ENCODE measurements at regions not wholly inside any gene's neighbourhood (a gene's known extent, or its start where the extent isn't known, plus 50 kb on each side); places are given as distances from the start of the nearest gene placed in this dataset.

- no peaks in the 10 kb centered on the region for H3K9me3 ChIP-seq
- H3K36me3 ChIP-seq = no peaks in the 10 kb centered on the region
- no peaks in the 10 kb centered on the region for H3K27me3 ChIP-seq
- intact Hi-C loops (cut with DNase I) = no loop called here
- H3K4me3 ChIP-seq = no peak overlapping the region
- 46% methylated on average over 7 of the region's 7 CpGs for WGBS (ENCODE audit: insufficient coverage, low coverage, low lambda C conversion rate, missing lambda C conversion rate)
- ATAC-seq (no peak), DNase-seq (no peak)
- TF ChIP-seq, protein P1, sequence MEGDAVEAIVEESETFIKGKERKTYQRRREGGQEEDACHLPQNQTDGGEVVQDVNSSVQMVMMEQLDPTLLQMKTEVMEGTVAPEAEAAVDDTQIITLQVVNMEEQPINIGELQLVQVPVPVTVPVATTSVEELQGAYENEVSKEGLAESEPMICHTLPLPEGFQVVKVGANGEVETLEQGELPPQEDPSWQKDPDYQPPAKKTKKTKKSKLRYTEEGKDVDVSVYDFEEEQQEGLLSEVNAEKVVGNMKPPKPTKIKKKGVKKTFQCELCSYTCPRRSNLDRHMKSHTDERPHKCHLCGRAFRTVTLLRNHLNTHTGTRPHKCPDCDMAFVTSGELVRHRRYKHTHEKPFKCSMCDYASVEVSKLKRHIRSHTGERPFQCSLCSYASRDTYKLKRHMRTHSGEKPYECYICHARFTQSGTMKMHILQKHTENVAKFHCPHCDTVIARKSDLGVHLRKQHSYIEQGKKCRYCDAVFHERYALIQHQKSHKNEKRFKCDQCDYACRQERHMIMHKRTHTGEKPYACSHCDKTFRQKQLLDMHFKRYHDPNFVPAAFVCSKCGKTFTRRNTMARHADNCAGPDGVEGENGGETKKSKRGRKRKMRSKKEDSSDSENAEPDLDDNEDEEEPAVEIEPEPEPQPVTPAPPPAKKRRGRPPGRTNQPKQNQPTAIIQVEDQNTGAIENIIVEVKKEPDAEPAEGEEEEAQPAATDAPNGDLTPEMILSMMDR (IDR thresholded peaks at IDR 0.05) = no peak
- no peak for TF ChIP-seq POLR2A (IDR thresholded peaks at IDR 0.05)
- H3K4me1 ChIP-seq = no peaks in the 10 kb centered on the region
- H3K27ac ChIP-seq = no peak overlapping the region
Observed at GRCh38 chr2:173432049-173432754, 77.5 kb downstream of the CDCA7 start.

- H3K9me3 ChIP-seq = no peaks in the 10 kb centered on the region
- 72% methylated on average over 5 of the region's 5 CpGs for WGBS (ENCODE audit: insufficient coverage, low coverage, low lambda C conversion rate, missing lambda C conversion rate)
- no peak for ATAC-seq
- intact Hi-C loops (cut with DNase I) = no loop called here
- no peak for TF ChIP-seq POLR2A (IDR thresholded peaks at IDR 0.05)
- TF ChIP-seq, protein P1 (IDR thresholded peaks at IDR 0.05) = no peak
- H3K27ac ChIP-seq = no peak overlapping the region
- no peak overlapping the region for H3K4me3 ChIP-seq
- H3K4me1 ChIP-seq = no peaks in the 10 kb centered on the region
- H3K36me3 ChIP-seq = no peaks in the 10 kb centered on the region
- DNase-seq = no peak
- H3K27me3 ChIP-seq = no peaks in the 10 kb centered on the region
Observed at GRCh38 chr2:173434762-173435569, 80.3 kb downstream of the CDCA7 start.

- H3K36me3 ChIP-seq = no peaks in the 10 kb centered on the region
- no peaks in the 10 kb centered on the region for H3K27me3 ChIP-seq
- H3K27ac ChIP-seq = no peak overlapping the region
- no peaks in the 10 kb centered on the region for H3K4me1 ChIP-seq
- intact Hi-C loops (cut with DNase I) = no loop called here
- no peak overlapping the region for H3K4me3 ChIP-seq
- WGBS (ENCODE audit: insufficient coverage, low coverage, low lambda C conversion rate, missing lambda C conversion rate) = 73% methylated on average over 2 of the region's 2 CpGs
- H3K9me3 ChIP-seq = no peaks in the 10 kb centered on the region
- no peak for DNase-seq
- TF ChIP-seq, protein P1 (IDR thresholded peaks at IDR 0.05) = no peak
- no peak for TF ChIP-seq POLR2A (IDR thresholded peaks at IDR 0.05)
- no peak for ATAC-seq
Observed at GRCh38 chr2:173435574-173435973, 80.9 kb downstream of the CDCA7 start.

- no peak overlapping the region for H3K4me3 ChIP-seq
- no peak for TF ChIP-seq POLR2A (IDR thresholded peaks at IDR 0.05)
- TF ChIP-seq, protein P1 (IDR thresholded peaks at IDR 0.05) = no peak
- no peaks in the 10 kb centered on the region for H3K27me3 ChIP-seq
- no peaks in the 10 kb centered on the region for H3K36me3 ChIP-seq
- DNase-seq (no peak), ATAC-seq (no peak)
- 44% methylated on average over 2 of the region's 2 CpGs for WGBS (ENCODE audit: insufficient coverage, low coverage, low lambda C conversion rate, missing lambda C conversion rate)
- H3K4me1 ChIP-seq = no peaks in the 10 kb centered on the region
- intact Hi-C loops (cut with DNase I) = no loop called here
- H3K27ac ChIP-seq = no peak overlapping the region
- no peaks in the 10 kb centered on the region for H3K9me3 ChIP-seq
Observed at GRCh38 chr2:173436088-173436487, 81.4 kb downstream of the CDCA7 start.

Measured in right lobe of liver (tissue), 6 donors.